ENCODE measurements at regions not wholly inside any gene's neighbourhood (a gene's known extent, or its start where the extent isn't known, plus 50 kb on each side); places are given as distances from the start of the nearest gene placed in this dataset.

- Mint-ChIP-seq H3K4me3 (no peak overlapping the region), H3K36me3 (ENCODE audit: low read depth) (peaks cover 5% of the 10 kb centered on the region), H3K4me1 (no peaks in the 10 kb centered on the region), H3K27ac (no peak overlapping the region), H3K9me3 (peaks cover 75% of the 10 kb centered on the region), H3K27me3 (ENCODE audit: low read depth, poor library complexity) (peaks cover 4% of the 10 kb centered on the region)
- no peak for TF ChIP-seq CTCF (IDR thresholded peaks at IDR 0.05)
- DNase-seq: no peak
Observed at GRCh38 chr20:29687438-29687837, 1570.0 kb upstream of the DEFB115 start.

- H3K4me3 Mint-ChIP-seq: no peak overlapping the region
- H3K27me3 Mint-ChIP-seq (ENCODE audit: low read depth, poor library complexity): no peaks in the 10 kb centered on the region
- H3K27ac Mint-ChIP-seq: no peak overlapping the region
- peaks cover 5% of the 10 kb centered on the region for H3K36me3 Mint-ChIP-seq (ENCODE audit: low read depth)
- H3K4me1 Mint-ChIP-seq: no peaks in the 10 kb centered on the region
- no peak for TF ChIP-seq CTCF (IDR thresholded peaks at IDR 0.05)
- DNase-seq: no peak
- H3K9me3 Mint-ChIP-seq: peaks cover 80% of the 10 kb centered on the region
Observed at GRCh38 chr20:29689411-29690225, 1567.8 kb upstream of the DEFB115 start.

- Mint-ChIP-seq H3K4me1 (no peaks in the 10 kb centered on the region), H3K4me3 (no peak overlapping the region), H3K36me3 (ENCODE audit: low read depth) (peaks cover 5% of the 10 kb centered on the region), H3K9me3 (peaks cover 84% of the 10 kb centered on the region), H3K27me3 (ENCODE audit: low read depth, poor library complexity) (no peaks in the 10 kb centered on the region), H3K27ac (no peak overlapping the region)
- TF ChIP-seq CTCF (IDR thresholded peaks at IDR 0.05): no peak
- no peak for DNase-seq
Observed at GRCh38 chr20:29690274-29690673, 1567.2 kb upstream of the DEFB115 start.

GRCh38 chr20:29740601-29740950 lies 1516.9 kb upstream of the DEFB115 start:
- H3K27ac Mint-ChIP-seq: no peak overlapping the region
- H3K36me3 Mint-ChIP-seq (ENCODE audit: low read depth): no peaks in the 10 kb centered on the region
- DNase-seq: no peak
- H3K4me3 Mint-ChIP-seq: no peak overlapping the region
- no peaks in the 10 kb centered on the region for H3K27me3 Mint-ChIP-seq (ENCODE audit: low read depth, poor library complexity)
- no peak for TF ChIP-seq CTCF (IDR thresholded peaks at IDR 0.05)
- no peaks in the 10 kb centered on the region for H3K4me1 Mint-ChIP-seq
- H3K9me3 Mint-ChIP-seq: peaks cover 74% of the 10 kb centered on the region

GRCh38 chr20:29740951-29741593 lies 1516.4 kb upstream of the DEFB115 start:
- no peak for DNase-seq
- no peaks in the 10 kb centered on the region for H3K27me3 Mint-ChIP-seq (ENCODE audit: low read depth, poor library complexity)
- H3K4me1 Mint-ChIP-seq: no peaks in the 10 kb centered on the region
- H3K4me3 Mint-ChIP-seq: no peak overlapping the region
- H3K27ac Mint-ChIP-seq: no peak overlapping the region
- H3K9me3 Mint-ChIP-seq: peaks cover 74% of the 10 kb centered on the region
- H3K36me3 Mint-ChIP-seq (ENCODE audit: low read depth): no peaks in the 10 kb centered on the region
- TF ChIP-seq CTCF (IDR thresholded peaks at IDR 0.05): no peak

- H3K27me3 Mint-ChIP-seq (ENCODE audit: low read depth, poor library complexity): no peaks in the 10 kb centered on the region
- H3K4me3 Mint-ChIP-seq: no peak overlapping the region
- DNase-seq: no peak
- no peak overlapping the region for H3K27ac Mint-ChIP-seq
- H3K36me3 Mint-ChIP-seq (ENCODE audit: low read depth): no peaks in the 10 kb centered on the region
- peaks cover 74% of the 10 kb centered on the region for H3K9me3 Mint-ChIP-seq
- no peaks in the 10 kb centered on the region for H3K4me1 Mint-ChIP-seq
- no peak for TF ChIP-seq CTCF (IDR thresholded peaks at IDR 0.05)
Observed at GRCh38 chr20:29741594-29741893, 1515.9 kb upstream of the DEFB115 start.
